ENCODE measurements at regions not wholly inside any gene's neighbourhood (a gene's known extent, or its start where the extent isn't known, plus 50 kb on each side); places are given as distances from the start of the nearest gene placed in this dataset.

DNA sequence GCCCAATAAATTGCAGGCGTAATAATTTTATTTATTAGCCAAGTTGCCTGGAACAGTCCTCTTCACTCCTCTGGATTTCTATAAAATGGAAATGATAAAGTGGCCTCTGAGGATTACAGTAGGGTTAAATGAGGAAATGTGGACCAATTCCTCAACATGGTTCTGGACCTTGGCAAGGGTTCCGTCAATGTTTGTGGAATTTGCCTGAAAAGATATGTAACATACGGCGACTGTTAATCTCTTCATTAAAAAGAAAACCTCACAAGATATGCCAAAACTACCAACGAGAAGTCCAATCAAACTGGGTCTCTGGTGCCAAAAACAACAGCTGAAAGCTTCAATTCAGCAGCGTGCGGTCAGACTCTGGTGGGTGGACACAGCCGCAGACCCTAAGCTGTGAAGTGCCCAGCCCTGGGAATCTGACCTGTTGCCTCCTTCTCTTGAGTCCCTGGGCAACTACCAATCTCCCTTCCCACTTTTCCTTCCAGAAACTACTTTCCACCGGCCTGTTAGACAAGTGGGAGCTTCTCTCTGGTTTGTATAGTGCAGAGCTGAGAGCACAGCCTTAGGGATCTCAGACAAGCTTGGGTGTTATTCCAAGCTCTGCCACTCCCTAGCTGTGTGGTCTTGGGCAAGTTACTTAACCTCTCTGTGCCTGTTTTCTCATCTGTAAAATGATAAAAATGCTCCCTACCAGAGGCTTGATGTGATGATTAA, 190.5 kb upstream of the GSC start:
- DNase-seq (ENCODE audit: low read depth): no peak

DNA sequence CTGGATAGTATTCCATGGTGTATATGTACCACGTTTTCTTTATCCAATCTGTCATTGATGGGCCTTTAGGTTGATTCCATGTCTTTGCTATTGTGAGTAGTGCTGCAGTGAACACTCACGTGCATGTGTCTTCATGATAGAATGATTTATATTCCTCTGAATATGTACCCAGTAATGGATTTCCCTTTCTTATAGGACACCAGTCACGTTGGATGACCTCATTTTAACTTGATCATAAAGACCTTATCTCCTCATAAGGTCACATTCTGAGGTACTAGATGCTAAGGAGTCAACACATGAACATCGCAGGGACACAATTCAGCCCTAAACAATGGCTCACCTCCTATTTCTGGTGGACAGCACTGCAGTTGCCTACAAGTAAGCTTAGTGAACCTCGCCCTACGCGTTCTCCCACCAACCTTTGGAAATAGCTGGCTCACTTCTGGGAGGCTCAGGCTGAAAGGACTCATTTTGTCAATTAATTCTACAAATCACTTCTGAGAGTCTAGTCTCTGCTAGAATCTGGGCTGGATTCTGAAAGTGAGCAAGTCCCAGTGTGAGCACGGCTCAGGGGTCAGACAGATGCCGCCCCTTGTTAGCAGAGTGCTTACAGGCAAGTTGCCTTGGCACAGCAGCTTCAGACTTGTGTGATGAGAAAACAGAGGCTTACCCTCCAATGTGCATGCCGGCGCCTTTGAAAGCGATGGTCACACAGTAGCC, 183.8 kb upstream of the GSC start:
- no peak for DNase-seq (ENCODE audit: low read depth)

GRCh38 chr14:94952097-94952496, 182.2 kb upstream of the GSC start:
- DNase-seq (ENCODE audit: low read depth): no peak

GRCh38 chr14:94946244-94946643, 176.3 kb upstream of the GSC start:
- DNase-seq (ENCODE audit: low read depth): no peak

- DNase-seq (ENCODE audit: low read depth): peak; percentile 6
Measured at GRCh38 chr14:94945615-94946014, 175.7 kb upstream of the GSC start.

DNA sequence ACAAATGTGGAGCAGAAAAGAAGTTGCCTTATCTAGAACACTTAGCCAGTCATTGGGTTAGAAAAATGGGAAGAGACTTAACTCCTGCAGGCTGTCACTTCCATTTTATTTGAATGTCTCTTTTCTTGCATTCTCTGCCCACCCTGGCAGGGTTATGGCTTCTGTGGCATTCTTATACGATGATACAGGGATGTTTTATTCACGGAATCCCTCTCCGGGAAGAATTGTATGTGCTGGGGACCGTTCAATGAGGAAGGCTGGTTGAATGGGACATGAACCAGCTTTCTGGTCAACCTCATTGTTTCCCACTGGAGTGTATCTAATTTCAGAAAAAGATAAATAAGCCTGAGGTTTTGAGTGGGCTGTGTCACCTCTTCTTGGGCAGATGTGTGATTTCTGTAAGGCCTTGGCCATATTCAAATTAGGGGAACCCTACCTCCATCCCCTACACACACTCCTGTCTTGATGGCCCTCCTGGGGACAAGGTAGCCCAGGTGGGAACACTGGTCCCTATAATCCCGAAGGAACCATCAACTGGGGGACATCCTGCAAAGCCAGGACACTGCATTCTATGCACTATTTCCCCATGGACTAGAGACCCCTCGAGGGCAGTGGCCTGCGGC, 174.8 kb upstream of the GSC start:
- no peak for DNase-seq (ENCODE audit: low read depth)

DNA sequence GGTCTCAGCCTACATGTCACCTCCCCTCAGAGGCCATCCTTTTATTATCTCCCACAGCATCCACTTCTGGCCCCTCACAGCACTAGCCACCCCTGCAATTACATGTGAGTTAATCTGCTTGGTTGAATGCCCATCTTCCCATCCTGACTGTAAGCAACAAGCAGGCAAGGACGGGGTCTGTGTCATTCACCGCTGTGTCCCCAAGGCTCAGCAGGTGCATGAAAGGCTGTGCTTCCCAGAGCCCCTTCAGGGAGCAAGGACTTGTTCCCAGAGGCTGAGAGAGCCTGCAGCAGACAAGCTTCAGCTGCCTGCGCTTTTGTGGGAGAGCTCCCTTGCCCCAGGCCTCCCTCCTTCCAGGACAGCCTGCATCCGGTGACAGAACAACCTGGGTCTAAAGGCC, 172.7 kb upstream of the GSC start:
- no peak for DNase-seq (ENCODE audit: low read depth)

DNA sequence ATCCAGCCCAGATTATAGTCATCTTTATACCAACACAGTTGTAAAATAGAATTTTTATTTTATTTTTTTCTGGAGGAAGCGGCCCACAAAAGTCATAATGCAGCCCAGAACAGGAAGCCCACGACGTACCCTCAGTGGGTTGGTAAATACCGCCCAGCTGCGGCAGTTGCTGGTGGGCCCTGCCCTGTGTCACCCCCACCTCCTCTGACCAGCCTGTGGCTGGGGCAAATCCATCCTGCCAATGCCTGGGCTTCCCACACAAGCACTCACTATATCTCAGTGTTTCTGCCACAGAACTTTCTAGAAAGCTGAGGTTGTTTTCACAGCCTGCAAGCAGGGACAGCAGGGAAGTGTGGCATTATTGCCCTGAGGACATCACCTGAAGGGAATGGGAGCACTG, 171.4 kb upstream of the GSC start:
- DNase-seq (ENCODE audit: low read depth): no peak

DNA sequence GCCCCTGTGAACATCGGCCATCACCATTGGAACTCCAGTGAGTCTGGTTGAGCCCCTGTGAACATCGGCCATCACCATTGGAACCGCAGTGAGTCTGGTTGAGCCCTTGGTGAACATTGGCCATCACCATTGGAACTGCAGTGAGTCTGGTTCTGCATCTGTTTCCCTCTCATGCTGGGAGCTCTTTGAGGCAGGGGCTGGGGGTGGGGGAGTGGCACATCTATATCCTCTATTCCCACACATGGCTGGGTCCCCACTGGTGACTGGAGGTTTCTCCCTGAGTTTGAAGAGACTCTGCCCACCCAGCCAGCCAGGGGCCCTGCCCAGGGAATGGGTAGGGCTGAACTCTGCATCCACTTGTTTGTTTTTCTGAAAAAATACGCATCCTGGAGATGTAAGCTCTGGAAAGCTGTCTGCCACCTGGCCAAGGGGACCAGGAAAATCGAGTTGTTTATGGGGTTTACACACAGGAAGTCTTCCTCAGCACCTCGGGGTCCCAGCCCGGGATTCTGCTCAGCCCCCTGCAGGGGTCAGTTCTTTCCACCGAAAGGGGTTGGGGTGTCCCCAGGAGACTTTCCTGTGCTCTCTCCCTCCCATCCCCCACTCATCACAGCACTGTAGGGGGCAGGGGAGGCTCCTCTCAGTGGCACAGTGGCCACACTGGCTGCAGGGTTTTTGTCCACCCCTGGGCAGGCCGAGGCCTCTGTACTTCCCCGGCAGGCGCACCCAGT, 170.5 kb upstream of the GSC start:
- no peak for DNase-seq (ENCODE audit: low read depth)

- no peak for DNase-seq (ENCODE audit: low read depth)
Measured at GRCh38 chr14:94938016-94938415, 168.1 kb upstream of the GSC start.

DNA sequence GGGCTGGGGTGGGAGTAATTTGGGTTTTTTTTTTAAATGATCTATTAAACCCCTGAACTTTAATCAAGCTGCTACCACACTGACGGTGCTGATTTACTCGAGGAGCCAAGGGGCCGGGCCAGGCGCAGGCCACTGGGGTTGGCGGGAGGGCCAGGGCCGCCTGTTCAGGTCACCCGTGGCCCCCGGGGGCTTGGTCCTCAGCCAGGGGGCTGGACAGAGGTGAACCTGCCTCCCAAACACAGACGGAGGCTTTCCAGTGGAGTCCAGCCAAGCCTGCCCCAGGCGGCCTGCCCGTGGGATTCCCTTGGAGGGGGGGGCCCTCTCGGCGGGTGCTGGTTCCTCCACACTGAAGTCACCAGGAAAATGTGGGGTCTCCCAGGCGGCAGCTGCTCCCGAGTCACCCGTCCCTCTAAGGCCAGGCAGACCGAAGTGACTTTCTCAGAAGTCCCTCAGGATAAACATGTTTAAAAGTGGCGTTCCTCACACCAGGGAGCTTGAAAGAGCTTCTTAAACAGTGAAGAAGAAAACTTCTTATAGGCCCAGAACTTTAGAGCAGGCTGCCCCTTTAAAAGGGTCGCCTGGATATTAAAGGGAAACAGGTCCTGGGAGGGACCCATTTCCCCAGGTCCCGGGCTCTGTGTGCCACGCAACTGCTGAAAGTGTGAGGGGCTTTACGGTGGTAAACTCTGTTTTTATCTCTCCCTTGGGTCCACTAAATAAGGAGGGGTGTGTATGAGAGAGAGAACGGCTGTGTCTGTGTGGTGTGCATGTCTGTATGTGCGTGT, 167.2 kb upstream of the GSC start:
- no peak for DNase-seq (ENCODE audit: low read depth)

DNA sequence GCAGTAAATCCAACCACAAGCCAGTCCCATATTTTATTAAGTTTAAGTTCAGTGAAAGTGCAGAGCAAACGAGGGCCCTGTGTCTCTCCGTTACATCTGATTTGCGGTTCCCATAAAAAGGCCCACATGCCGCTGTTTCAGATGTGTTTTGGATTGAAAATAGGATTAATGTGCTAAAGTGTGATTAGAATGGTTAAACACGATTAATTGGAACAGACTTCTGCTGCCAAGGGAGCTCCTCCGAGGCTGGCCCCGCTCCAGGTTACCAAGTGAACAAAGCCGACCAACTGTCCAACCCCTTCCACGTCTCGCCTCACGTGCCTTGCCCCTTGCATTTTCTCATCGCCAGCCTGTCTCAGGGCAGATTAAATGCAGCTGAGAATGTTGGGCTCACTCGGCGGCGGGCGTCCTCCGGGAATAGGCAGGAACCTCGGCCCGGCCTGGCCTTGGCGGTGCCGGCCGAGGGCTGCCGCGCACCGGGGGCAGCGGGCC, 166.5 kb upstream of the GSC start:
- no peak for DNase-seq (ENCODE audit: low read depth)

DNA sequence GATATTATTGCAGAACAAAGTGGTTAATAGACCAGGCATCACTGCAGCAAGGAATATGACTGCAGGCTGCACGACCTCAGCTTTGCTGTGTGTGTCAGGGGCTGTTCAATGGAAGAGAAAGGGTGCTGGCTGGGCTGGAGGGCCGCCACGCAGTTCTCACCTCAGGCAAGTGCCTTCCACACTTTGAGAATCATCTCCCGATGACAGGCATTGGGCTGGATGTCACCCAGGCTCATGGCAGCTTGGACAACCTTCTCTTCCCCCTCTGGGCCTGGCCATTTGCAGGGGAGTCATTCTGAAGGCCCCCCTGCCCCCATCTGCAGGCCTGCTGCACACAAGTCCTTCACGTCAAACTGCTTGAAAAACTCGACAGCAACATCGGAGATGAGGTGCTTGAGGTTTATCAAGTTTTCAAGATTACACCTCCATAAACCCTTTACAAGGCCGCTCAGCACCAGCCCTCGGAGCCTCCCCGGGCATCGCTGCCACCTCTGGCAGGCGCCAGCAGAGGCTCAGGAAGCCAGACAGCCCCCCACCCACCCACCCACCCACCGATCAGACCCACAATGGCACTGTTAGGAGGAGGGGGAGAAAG, 165.9 kb upstream of the GSC start:
- no peak for DNase-seq (ENCODE audit: low read depth)

GRCh38 chr14:94934276-94934810, 164.4 kb upstream of the GSC start:
- DNase-seq (ENCODE audit: low read depth): no peak

DNA sequence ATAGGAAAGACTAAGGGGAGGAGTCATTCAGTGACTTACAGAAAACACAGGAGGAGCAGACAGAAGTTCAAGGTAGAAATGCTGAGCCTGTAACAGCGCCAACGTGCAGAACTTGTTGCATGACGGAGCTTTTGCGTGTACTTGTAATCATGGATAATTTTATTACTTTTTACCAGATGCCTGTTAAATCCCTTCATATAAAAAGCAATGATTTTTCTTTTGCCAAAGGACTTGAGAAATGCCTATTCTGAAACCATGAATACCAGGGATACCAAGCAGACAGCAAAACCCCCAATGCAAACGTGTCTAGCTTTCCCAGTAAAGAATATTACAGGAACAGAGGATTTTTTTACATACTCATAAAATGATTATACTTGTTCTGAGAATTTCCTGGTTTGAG, 163.6 kb upstream of the GSC start:
- no peak for DNase-seq (ENCODE audit: low read depth)

- DNase-seq (ENCODE audit: low read depth): no peak
Measured at GRCh38 chr14:94932589-94932988, 162.7 kb upstream of the GSC start.

DNA sequence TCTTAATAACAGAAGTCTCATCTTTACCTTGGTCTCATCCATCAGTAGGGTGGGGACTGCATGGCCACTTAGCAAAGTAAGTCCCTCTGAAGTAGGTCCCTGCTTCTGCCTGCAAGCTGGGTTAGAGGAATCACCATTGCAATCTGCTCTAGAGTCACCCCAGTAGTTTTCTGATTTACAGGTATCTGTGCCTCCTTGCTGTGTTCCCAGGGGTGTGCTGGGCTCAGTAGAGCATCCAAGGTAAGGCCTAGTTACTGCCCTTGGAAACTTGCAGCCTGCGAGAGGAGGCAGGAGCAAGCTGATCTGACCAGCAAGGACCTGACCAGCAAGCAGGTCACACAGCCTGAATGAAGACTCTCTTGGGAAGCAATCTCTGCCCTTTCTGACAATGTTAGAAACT, 160.8 kb upstream of the GSC start:
- no peak for DNase-seq (ENCODE audit: low read depth)

- no peak for DNase-seq (ENCODE audit: low read depth)
Measured at GRCh38 chr14:94929354-94929753, 159.4 kb upstream of the GSC start.

- no peak for DNase-seq (ENCODE audit: low read depth)
Measured at GRCh38 chr14:94926176-94926575, 156.3 kb upstream of the GSC start.

DNA sequence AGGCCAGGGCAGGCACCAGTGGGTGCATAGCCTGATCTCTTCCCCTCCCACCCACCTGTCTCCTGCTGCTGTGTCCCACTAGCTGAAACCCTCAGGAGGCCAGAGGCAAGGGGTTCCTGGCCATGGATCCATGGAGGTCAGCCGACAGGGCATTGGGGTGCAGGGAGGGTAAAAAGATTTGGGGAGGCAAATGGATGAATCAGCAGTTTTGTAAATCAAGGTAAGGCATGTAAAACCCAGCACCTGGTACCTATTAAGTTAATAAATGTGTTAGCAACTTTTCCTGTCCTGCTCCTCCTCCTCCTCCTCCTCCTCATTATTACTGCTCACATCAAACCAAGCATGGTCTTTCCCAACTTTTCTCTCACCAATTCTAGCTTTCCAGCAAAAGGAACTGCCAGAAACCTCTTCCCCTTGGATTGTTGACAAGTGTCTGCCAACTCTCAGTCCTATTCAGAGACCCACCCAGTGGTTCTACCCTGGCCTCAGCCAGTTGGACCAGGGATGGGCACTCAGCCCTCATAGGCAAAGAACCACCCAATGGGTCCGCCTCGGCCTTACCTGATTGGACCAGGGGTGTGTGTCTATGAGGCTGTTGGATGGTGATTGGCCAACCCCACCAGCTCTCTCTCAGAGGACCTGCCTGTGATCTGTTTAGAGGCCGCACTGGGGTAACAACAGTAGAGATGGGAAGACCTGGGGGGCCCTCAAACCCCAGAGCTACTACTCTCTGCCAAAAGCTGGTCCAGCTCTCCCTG, 155.7 kb upstream of the GSC start:
- no peak for DNase-seq (ENCODE audit: low read depth)

Measured in activated T-cell treated with anti-CD3 and anti-CD28 coated beads for 1 hour (primary cell).